OCI-LY7 (cell line): ENCODE measurements at regions not wholly inside any gene's neighbourhood (a gene's known extent, or its start where the extent isn't known, plus 50 kb on each side); places are given as distances from the start of the nearest gene placed in this dataset.

Source experiments
- BruUV-seq: library from RNA; stranded (reverse); fragments of 400-500 nt; replicated peaks from 2 replicates; lab custom pipeline; 2021; lab: Mats Ljungman, UMichigan
- CTCF ChIA-PET: fragments of 300-600 bp; sonication (Branson Sonifier 250); formaldehyde crosslinking; loops from one replicate; lab custom pipeline; 2022; ENCODE audit warnings: antibody characterized with exemption; ENCODE audit not compliant: unreplicated experiment; lab: Charles Lee
- POLR2A ChIA-PET: fragments of 300-600 bp; sonication (Branson Sonifier 250); formaldehyde crosslinking; loops from one replicate; lab custom pipeline; 2022; ENCODE audit warnings: antibody characterized with exemption; lab: Charles Lee
- DNase-seq: peaks from one replicate; pipeline ENCODE4 v3.0.0-alpha.2; 2015; ENCODE audit warnings: low spot score
- H2AFZ ChIP-seq: fragments of 200-600 bp; sonication (generic), shearing (Covaris generic); 2 replicates; pipeline ENCODE4 v1.6.1; 2014; ENCODE audit warnings: mild to moderate bottlenecking, antibody characterized with exemption, low read length, moderate library complexity
- H3K27ac ChIP-seq: fragments of 200-600 bp; sonication (generic); 2 replicates; pipeline ENCODE4 v1.5.1; 2014; ENCODE audit warnings: mixed run types, low read depth, mild to moderate bottlenecking, moderate library complexity, low read length, inconsistent platforms; ENCODE audit not compliant: poor library complexity, severe bottlenecking
- H3K36me3 ChIP-seq: fragments of 200-600 bp; sonication (generic); 2 replicates; pipeline ENCODE4 v1.6.1; 2014; ENCODE audit warnings: mild to moderate bottlenecking, antibody characterized with exemption, low read length, moderate library complexity, mixed read lengths; ENCODE audit not compliant: insufficient read depth
- H3K4me1 ChIP-seq: fragments of 200-600 bp; sonication (generic); 2 replicates; pipeline ENCODE4 v1.5.1; 2014; ENCODE audit warnings: mild to moderate bottlenecking, low read length; ENCODE audit not compliant: insufficient read depth, poor library complexity, severe bottlenecking
- H3K4me2 ChIP-seq: fragments of 200-600 bp; sonication (generic); 2 replicates; pipeline ENCODE4 v1.6.1; 2014; ENCODE audit warnings: mild to moderate bottlenecking, low read length
- H3K4me3 ChIP-seq: fragments of 200-600 bp; sonication (generic); 2 replicates; pipeline ENCODE4 v1.5.1; 2014; ENCODE audit warnings: mild to moderate bottlenecking, low read depth, low read length; ENCODE audit not compliant: poor library complexity, severe bottlenecking
- H3K79me2 ChIP-seq: fragments of 200-600 bp; sonication (generic); 2 replicates; pipeline ENCODE4 v1.6.1; 2016; ENCODE audit warnings: low read depth, mild to moderate bottlenecking, low read length, moderate library complexity, mixed read lengths; ENCODE audit not compliant: insufficient read depth
- H3K9me2 ChIP-seq: fragments of 200-600 bp; sonication (generic); 2 replicates; pipeline ENCODE4 v1.6.1; 2016; ENCODE audit warnings: mild to moderate bottlenecking, low read length, mixed read lengths; ENCODE audit not compliant: insufficient read depth
- H3K9me3 ChIP-seq: fragments of 200-600 bp; sonication (generic); 2 replicates; pipeline ENCODE4 v1.6.1; 2014; ENCODE audit warnings: mild to moderate bottlenecking, mixed run types, low read length, mixed read lengths
- H4K20me1 ChIP-seq: fragments of 200-600 bp; sonication (generic); 2 replicates; pipeline ENCODE4 v1.6.1; 2014; ENCODE audit warnings: mild to moderate bottlenecking, antibody characterized with exemption, low read length, moderate library complexity, mixed read lengths; ENCODE audit not compliant: insufficient read depth
- CTCF ChIP-seq: fragments of 200-600 bp; sonication (generic); conservative IDR thresholded peaks from 2 replicates; pipeline ENCODE4 v1.5.1; 2014; ENCODE audit warnings: mild to moderate bottlenecking, antibody characterized with exemption, low read length, moderate library complexity, mixed read lengths
- EZH2phosphoT487 ChIP-seq: fragments of 200-600 bp; sonication (generic); IDR thresholded peaks from 2 replicates; pipeline ENCODE4 v1.6.1; 2018; ENCODE audit warnings: low read depth, borderline replicate concordance, mild to moderate bottlenecking, mixed run types, antibody characterized with exemption, low read length, moderate library complexity, mixed read lengths
- intact Hi-C: fragments of 100-400 bp; cut with micrococcal nuclease; formaldehyde crosslinking; loops from one replicate; pipeline ENCODE4 v1.10.0; 2022; ENCODE audit not compliant: unreplicated experiment

DNA sequence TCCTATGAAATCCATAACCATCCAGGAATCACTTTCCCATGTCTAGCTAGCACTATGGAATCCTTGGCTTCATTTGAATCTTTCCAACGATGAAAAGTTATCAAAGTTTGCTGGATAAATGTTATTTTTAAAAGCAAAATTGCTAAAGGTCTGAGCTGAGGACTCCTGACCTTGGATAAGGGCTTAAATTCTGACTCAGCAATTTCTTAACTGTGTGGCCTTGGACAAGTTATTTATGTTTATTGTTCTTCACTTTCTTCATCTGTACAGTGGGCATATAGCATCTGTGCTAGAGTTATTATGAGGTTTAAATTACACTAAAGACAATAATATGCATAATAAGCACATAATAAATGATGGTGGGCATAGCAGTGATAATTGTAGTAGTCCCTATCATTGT, 227.5 kb downstream of the KCNS3 start:
- Histone ChIP-seq H3K4me2 (no peak overlapping the region), H2AFZ (no peak overlapping the region), H3K9me3 (no peaks in the 10 kb centered on the region), H3K27ac (no peak overlapping the region), H3K9me2 (no peaks in the 10 kb centered on the region), H3K4me1 (no peaks in the 10 kb centered on the region), H3K36me3 (no peaks in the 10 kb centered on the region), H4K20me1 (no peaks in the 10 kb centered on the region), H3K4me3 (no peak overlapping the region), H3K79me2 (no peaks in the 10 kb centered on the region)
- ChIA-PET POLR2A (no interaction called here), CTCF (no interaction called here)
- TF ChIP-seq CTCF (no peak), EZH2phosphoT487 (no peak)
- DNase-seq = no peak
- intact Hi-C loops = no loop called here
- no TSS peak for BruUV-seq

DNA sequence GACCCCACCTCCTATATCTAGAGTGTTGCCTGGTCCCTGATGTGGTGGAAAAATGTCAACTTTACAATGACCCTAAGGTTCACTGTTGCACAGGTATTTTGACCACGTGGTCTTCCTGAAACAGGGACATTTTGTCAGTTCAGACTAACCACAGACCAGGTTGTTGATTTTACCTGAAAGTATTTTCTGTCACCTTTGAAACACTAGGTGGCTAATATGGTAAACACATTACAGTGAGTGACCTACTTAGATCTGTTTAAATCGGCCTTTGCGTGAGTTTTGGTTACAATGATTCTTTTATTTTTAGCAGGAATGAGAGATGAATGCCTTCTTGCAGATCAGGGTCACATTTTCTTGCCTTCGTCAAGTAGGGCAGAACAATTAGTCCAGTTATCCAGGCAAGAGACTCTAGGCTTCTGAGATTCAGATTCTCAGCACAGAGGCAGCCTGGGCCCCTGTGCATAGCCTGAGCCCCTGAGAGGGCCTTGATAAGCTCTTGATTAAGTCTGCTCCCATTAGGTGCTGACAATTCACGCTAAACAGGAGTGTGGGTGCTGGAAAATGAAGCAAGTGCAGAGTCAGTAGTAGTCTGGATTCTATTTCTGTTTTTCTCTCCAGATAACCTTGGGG, 226.2 kb downstream of the KCNS3 start:
- Histone ChIP-seq H3K9me2 (no peaks in the 10 kb centered on the region), H3K4me2 (no peak overlapping the region), H3K36me3 (no peaks in the 10 kb centered on the region), H3K4me1 (no peaks in the 10 kb centered on the region), H3K79me2 (no peaks in the 10 kb centered on the region), H3K4me3 (no peak overlapping the region), H3K27ac (no peak overlapping the region), H2AFZ (no peak overlapping the region), H3K9me3 (no peaks in the 10 kb centered on the region), H4K20me1 (no peaks in the 10 kb centered on the region)
- CTCF ChIA-PET = no interaction called here
- TF ChIP-seq EZH2phosphoT487 (no peak), CTCF (no peak)
- DNase-seq = no peak
- BruUV-seq = no TSS peak
- intact Hi-C loops = no loop called here
- POLR2A ChIA-PET = no interaction called here

DNA sequence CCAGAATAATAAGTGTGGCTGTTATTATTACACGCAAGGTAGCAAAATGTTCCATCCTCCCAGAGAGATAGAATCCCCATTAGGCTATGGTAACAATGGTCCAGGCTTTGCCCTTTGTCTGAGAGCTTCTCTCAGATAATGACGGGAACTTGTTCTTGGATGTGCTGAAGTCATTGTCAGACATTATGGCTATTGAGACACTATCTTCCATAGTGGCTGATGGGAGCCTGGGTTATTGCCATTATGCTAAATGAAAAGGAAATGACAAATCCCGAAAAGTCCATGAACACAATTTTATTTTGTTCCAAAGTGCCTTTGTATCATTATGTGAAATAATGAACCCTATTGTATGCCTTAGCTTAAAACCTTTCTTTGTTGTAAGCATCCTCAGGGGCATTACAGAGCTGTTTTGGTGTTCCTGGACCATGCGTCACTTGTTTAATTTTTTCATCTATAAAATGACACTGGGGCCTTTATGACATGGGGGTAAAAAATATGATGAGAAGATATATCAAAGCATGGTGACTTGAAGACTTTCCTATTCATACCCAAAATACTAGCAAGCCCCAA, 218.5 kb downstream of the KCNS3 start:
- Histone ChIP-seq H2AFZ (no peak overlapping the region), H3K79me2 (no peaks in the 10 kb centered on the region), H3K9me2 (no peaks in the 10 kb centered on the region; the same call in 1 of the 2 replicates), H3K4me2 (no peak overlapping the region), H3K9me3 (no peaks in the 10 kb centered on the region), H3K27ac (no peak overlapping the region), H4K20me1 (no peaks in the 10 kb centered on the region), H3K36me3 (no peaks in the 10 kb centered on the region), H3K4me1 (no peaks in the 10 kb centered on the region), H3K4me3 (no peak overlapping the region)
- ChIA-PET CTCF (no interaction called here), POLR2A (interaction anchor here (0.5 to 1.3 kb wide), 4 partner anchors 8 to 190 kb away, joined by 3 to 5 read pairs (median 4); no protein-coding TSS in a partner anchor)
- no peak for DNase-seq
- intact Hi-C loops = no loop called here
- no TSS peak for BruUV-seq
- TF ChIP-seq EZH2phosphoT487 = no peak
- TF ChIP-seq CTCF = no peak
